ENCODE measurements at regions not wholly inside any gene's neighbourhood (a gene's known extent, or its start where the extent isn't known, plus 50 kb on each side); places are given as distances from the start of the nearest gene placed in this dataset.
"Not testable (repeated sequence)": the region's sequence is repeated elsewhere in the genome, so short reads cannot be mapped to it uniquely, and the experiment has no call there.

DNA sequence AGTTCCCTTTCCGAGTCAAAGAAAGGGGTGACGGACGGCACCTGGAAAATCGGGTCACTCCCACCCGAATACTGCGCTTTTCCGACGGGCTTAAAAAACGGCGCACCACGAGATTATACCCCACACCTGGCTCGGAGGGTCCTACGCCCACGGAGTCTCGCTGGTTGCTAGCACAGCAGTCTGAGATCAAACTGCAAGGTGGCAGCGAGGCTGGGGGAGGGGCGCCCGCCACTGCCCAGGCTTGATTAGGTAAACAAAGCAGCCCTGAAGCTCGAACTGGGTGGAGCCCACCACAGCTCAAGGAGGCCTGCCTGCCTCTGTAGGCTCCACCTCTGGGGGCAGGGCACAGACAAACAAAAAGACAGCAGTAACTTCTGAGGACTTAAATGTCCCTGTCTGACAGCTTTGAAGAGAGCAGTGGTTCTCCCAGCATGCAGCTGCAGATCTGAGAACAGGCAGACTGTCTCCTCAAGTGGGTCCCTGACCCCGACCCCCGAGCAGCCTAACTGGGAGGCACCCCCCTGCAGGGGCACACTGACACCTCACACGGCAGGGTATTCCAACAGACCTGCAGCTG, 117.5 kb upstream of the BCL6 start:
- TF ChIP-seq, protein P1, sequence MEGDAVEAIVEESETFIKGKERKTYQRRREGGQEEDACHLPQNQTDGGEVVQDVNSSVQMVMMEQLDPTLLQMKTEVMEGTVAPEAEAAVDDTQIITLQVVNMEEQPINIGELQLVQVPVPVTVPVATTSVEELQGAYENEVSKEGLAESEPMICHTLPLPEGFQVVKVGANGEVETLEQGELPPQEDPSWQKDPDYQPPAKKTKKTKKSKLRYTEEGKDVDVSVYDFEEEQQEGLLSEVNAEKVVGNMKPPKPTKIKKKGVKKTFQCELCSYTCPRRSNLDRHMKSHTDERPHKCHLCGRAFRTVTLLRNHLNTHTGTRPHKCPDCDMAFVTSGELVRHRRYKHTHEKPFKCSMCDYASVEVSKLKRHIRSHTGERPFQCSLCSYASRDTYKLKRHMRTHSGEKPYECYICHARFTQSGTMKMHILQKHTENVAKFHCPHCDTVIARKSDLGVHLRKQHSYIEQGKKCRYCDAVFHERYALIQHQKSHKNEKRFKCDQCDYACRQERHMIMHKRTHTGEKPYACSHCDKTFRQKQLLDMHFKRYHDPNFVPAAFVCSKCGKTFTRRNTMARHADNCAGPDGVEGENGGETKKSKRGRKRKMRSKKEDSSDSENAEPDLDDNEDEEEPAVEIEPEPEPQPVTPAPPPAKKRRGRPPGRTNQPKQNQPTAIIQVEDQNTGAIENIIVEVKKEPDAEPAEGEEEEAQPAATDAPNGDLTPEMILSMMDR (IDR thresholded peaks at IDR 0.05 in 2 of 3, conservative IDR thresholded peaks at IDR 0.05 in 1 of 3; ENCODE audit: borderline replicate concordance in 1 of 3, insufficient read depth in 1 of 3, low read depth in 2 of 3, low read length in 2 of 3), result not testable (repeated sequence)
- not testable (repeated sequence) for TF ChIP-seq POLR2A (IDR thresholded peaks at IDR 0.05; ENCODE audit: borderline replicate concordance, extremely low read depth, insufficient read depth, insufficient read length)
- TF ChIP-seq, protein P2, sequence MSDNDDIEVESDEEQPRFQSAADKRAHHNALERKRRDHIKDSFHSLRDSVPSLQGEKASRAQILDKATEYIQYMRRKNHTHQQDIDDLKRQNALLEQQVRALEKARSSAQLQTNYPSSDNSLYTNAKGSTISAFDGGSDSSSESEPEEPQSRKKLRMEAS (IDR thresholded peaks at IDR 0.05), result not testable (repeated sequence)
- TF ChIP-seq, protein P3, sequence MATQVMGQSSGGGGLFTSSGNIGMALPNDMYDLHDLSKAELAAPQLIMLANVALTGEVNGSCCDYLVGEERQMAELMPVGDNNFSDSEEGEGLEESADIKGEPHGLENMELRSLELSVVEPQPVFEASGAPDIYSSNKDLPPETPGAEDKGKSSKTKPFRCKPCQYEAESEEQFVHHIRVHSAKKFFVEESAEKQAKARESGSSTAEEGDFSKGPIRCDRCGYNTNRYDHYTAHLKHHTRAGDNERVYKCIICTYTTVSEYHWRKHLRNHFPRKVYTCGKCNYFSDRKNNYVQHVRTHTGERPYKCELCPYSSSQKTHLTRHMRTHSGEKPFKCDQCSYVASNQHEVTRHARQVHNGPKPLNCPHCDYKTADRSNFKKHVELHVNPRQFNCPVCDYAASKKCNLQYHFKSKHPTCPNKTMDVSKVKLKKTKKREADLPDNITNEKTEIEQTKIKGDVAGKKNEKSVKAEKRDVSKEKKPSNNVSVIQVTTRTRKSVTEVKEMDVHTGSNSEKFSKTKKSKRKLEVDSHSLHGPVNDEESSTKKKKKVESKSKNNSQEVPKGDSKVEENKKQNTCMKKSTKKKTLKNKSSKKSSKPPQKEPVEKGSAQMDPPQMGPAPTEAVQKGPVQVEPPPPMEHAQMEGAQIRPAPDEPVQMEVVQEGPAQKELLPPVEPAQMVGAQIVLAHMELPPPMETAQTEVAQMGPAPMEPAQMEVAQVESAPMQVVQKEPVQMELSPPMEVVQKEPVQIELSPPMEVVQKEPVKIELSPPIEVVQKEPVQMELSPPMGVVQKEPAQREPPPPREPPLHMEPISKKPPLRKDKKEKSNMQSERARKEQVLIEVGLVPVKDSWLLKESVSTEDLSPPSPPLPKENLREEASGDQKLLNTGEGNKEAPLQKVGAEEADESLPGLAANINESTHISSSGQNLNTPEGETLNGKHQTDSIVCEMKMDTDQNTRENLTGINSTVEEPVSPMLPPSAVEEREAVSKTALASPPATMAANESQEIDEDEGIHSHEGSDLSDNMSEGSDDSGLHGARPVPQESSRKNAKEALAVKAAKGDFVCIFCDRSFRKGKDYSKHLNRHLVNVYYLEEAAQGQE (IDR thresholded peaks at IDR 0.05; ENCODE audit: low read depth), result not testable (repeated sequence)
- TF ChIP-seq, protein P4, sequence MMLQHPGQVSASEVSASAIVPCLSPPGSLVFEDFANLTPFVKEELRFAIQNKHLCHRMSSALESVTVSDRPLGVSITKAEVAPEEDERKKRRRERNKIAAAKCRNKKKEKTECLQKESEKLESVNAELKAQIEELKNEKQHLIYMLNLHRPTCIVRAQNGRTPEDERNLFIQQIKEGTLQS (IDR thresholded peaks at IDR 0.05), result not testable (repeated sequence)

All from HCT116 (cell line).